NCI-H345 treated with DMSO at 0.1 percent for 48 hours (cell line): ENCODE measurements at regions not wholly inside any gene's neighbourhood (a gene's known extent, or its start where the extent isn't known, plus 50 kb on each side); places are given as distances from the start of the nearest gene placed in this dataset.

Experiments
- DNase-seq: peaks from one replicate; lab custom pipeline; 2025; ENCODE audit not compliant: unreplicated experiment; lab: John Stamatoyannopoulos, UW

GRCh38 chr12:75974323-75975187 is 57.0 kb downstream of the PHLDA1 start:
- no peak for DNase-seq

GRCh38 chr12:75971253-75971652 is 60.3 kb downstream of the PHLDA1 start:
- no peak for DNase-seq

GRCh38 chr12:75970310-75970709 is 61.3 kb downstream of the PHLDA1 start:
- no peak for DNase-seq

- DNase-seq = no peak
Observed at GRCh38 chr12:75969768-75970167, 61.8 kb downstream of the PHLDA1 start.

GRCh38 chr12:75965661-75966060 is 65.9 kb downstream of the PHLDA1 start:
- no peak for DNase-seq

- DNase-seq = no peak
Observed at GRCh38 chr12:75964150-75964549, 67.4 kb downstream of the PHLDA1 start.

GRCh38 chr12:75961878-75962277 is 69.7 kb downstream of the PHLDA1 start:
- no peak for DNase-seq

GRCh38 chr12:75960954-75961661 is 70.5 kb downstream of the PHLDA1 start:
- DNase-seq = no peak

GRCh38 chr12:75960086-75960910 is 71.3 kb downstream of the PHLDA1 start:
- DNase-seq = no peak

GRCh38 chr12:75959506-75959905 is 72.1 kb downstream of the PHLDA1 start:
- no peak for DNase-seq

- DNase-seq = no peak
Observed at GRCh38 chr12:75959060-75959459, 72.5 kb downstream of the PHLDA1 start.

GRCh38 chr12:75955251-75955650 is 76.3 kb downstream of the PHLDA1 start:
- no peak for DNase-seq

- DNase-seq = no peak
Observed at GRCh38 chr12:75954749-75955148, 76.8 kb downstream of the PHLDA1 start.

- no peak for DNase-seq
Observed at GRCh38 chr12:75954041-75954440, 77.5 kb downstream of the PHLDA1 start.

- DNase-seq = no peak
Observed at GRCh38 chr12:75953312-75953906, 78.2 kb downstream of the PHLDA1 start.

- no peak for DNase-seq
Observed at GRCh38 chr12:75951399-75952278, 79.9 kb downstream of the PHLDA1 start.

- no peak for DNase-seq
Observed at GRCh38 chr12:75947156-75947723, 84.3 kb downstream of the PHLDA1 start.

- DNase-seq = no peak
Observed at GRCh38 chr12:75945581-75945980, 86.0 kb downstream of the PHLDA1 start.

GRCh38 chr12:75944905-75945432 is 86.6 kb downstream of the PHLDA1 start:
- DNase-seq = no peak
